ENCODE measurements at regions not wholly inside any gene's neighbourhood (a gene's known extent, or its start where the extent isn't known, plus 50 kb on each side); places are given as distances from the start of the nearest gene placed in this dataset.

- no peak overlapping the region for H3K4me3 ChIP-seq (ENCODE audit: low read depth in 1 of 2, low read length in 2 of 2)
- no peak overlapping the region for H3K9ac ChIP-seq (ENCODE audit: low read depth, low read length)
- H2AFZ ChIP-seq (ENCODE audit: low read depth, low read length): no peak overlapping the region
- H4K20me1 ChIP-seq (ENCODE audit: insufficient read depth, low read length): no peaks in the 10 kb centered on the region
- DNase-seq (no peak), ATAC-seq (ENCODE audit: insufficient read depth, low read depth) (no peak)
- H3K9me3 ChIP-seq (ENCODE audit: insufficient read depth, low read length, severe bottlenecking): no peaks in the 10 kb centered on the region
- H3K36me3 ChIP-seq (ENCODE audit: insufficient read depth, low read length): peaks cover 9% of the 10 kb centered on the region
- H3K4me2 ChIP-seq (ENCODE audit: insufficient read depth, low read length): no peak overlapping the region
- H3K79me2 ChIP-seq (ENCODE audit: insufficient read depth, low read length): no peaks in the 10 kb centered on the region
- no peaks in the 10 kb centered on the region for H3K27me3 ChIP-seq (ENCODE audit: insufficient read depth, low read length, poor library complexity)
- H3K27ac ChIP-seq (ENCODE audit: low read length): no peak overlapping the region
- H3K4me1 ChIP-seq (ENCODE audit: insufficient read depth, low read length): no peaks in the 10 kb centered on the region
- no peak for TF ChIP-seq EZH2 (IDR thresholded peaks at IDR 0.05; ENCODE audit: borderline replicate concordance, low read depth, low read length, severe bottlenecking)
- no peak for TF ChIP-seq CTCF (IDR thresholded peaks at IDR 0.05; ENCODE audit: borderline replicate concordance, extremely low read depth, low read length, poor library complexity, severe bottlenecking)
Observed at GRCh38 chr4:123315617-123316016, 81.0 kb upstream of the SPRY1 start.

DNA sequence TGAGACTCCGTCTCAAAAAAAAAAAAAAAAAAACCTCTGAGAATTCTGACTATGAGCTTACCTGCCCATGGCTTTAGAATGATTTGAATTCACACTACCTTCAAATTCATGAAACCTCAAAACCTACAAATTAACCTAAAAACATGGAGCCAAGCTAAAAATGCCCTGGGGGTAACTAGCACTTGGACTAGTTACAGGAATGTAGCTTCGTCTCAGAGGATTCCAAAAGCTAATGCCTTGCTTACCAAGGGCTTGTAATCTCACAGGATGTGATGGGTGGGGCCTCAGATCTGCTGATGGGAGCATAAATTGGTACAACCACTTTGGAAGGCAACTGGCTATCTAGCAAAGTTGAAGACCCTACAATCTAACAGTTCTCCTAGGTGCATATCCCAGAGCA is 79.4 kb upstream of the SPRY1 start:
- no peak overlapping the region for H3K9ac ChIP-seq (ENCODE audit: low read depth, low read length)
- no peak overlapping the region for H2AFZ ChIP-seq (ENCODE audit: low read depth, low read length)
- no peak overlapping the region for H3K4me3 ChIP-seq (ENCODE audit: low read depth in 1 of 2, low read length in 2 of 2)
- no peaks in the 10 kb centered on the region for H4K20me1 ChIP-seq (ENCODE audit: insufficient read depth, low read length)
- no peak for TF ChIP-seq CTCF (IDR thresholded peaks at IDR 0.05; ENCODE audit: borderline replicate concordance, extremely low read depth, low read length, poor library complexity, severe bottlenecking)
- TF ChIP-seq EZH2 (IDR thresholded peaks at IDR 0.05; ENCODE audit: borderline replicate concordance, low read depth, low read length, severe bottlenecking): no peak
- ATAC-seq (ENCODE audit: insufficient read depth, low read depth) (no peak), DNase-seq (no peak)
- no peak overlapping the region for H3K4me2 ChIP-seq (ENCODE audit: insufficient read depth, low read length)
- H3K27ac ChIP-seq (ENCODE audit: low read length): no peak overlapping the region
- no peaks in the 10 kb centered on the region for H3K4me1 ChIP-seq (ENCODE audit: insufficient read depth, low read length)
- H3K27me3 ChIP-seq (ENCODE audit: insufficient read depth, low read length, poor library complexity): no peaks in the 10 kb centered on the region
- H3K79me2 ChIP-seq (ENCODE audit: insufficient read depth, low read length): no peaks in the 10 kb centered on the region
- H3K36me3 ChIP-seq (ENCODE audit: insufficient read depth, low read length): peaks cover 9% of the 10 kb centered on the region
- H3K9me3 ChIP-seq (ENCODE audit: insufficient read depth, low read length, severe bottlenecking): no peaks in the 10 kb centered on the region

GRCh38 chr4:123319639-123320038 is 77.0 kb upstream of the SPRY1 start:
- ATAC-seq (ENCODE audit: insufficient read depth, low read depth): no peak
- Histone ChIP-seq H2AFZ (ENCODE audit: low read depth, low read length) (no peak overlapping the region), H3K79me2 (ENCODE audit: insufficient read depth, low read length) (no peaks in the 10 kb centered on the region), H3K36me3 (ENCODE audit: insufficient read depth, low read length) (peaks cover 9% of the 10 kb centered on the region), H3K4me1 (ENCODE audit: insufficient read depth, low read length) (no peaks in the 10 kb centered on the region), H3K27ac (ENCODE audit: low read length) (no peak overlapping the region), H4K20me1 (ENCODE audit: insufficient read depth, low read length) (no peaks in the 10 kb centered on the region), H3K9ac (ENCODE audit: low read depth, low read length) (no peak overlapping the region), H3K4me2 (ENCODE audit: insufficient read depth, low read length) (no peak overlapping the region), H3K27me3 (ENCODE audit: insufficient read depth, low read length, poor library complexity) (no peaks in the 10 kb centered on the region), H3K9me3 (ENCODE audit: insufficient read depth, low read length, severe bottlenecking) (no peaks in the 10 kb centered on the region), H3K4me3 (ENCODE audit: low read depth in 1 of 2, low read length in 2 of 2) (no peak overlapping the region)
- no peak for TF ChIP-seq EZH2 (IDR thresholded peaks at IDR 0.05; ENCODE audit: borderline replicate concordance, low read depth, low read length, severe bottlenecking)
- TF ChIP-seq CTCF (IDR thresholded peaks at IDR 0.05; ENCODE audit: borderline replicate concordance, extremely low read depth, low read length, poor library complexity, severe bottlenecking): no peak
- DNase-seq: no peak

DNA sequence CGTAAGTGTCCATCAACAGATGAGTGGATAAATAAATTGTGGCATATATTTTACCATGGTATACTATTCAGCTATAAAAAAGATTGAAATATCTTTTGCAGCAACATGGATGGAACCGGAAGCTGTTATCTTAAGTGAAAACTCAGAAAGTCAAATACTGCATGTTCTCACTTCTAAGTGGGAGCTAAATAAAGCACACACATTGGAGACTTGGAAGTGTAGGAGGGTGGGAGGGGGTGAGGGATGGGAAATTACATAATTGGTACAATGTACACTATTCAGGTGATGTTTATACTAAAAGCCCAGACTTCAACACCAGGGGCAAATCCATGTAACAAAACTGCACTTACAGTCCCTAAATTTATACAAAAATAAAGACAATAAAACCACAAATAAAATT is 72.6 kb upstream of the SPRY1 start:
- Histone ChIP-seq H2AFZ (ENCODE audit: low read depth, low read length) (no peak overlapping the region), H3K27ac (ENCODE audit: low read length) (no peak overlapping the region), H3K9me3 (ENCODE audit: insufficient read depth, low read length, severe bottlenecking) (no peaks in the 10 kb centered on the region), H3K4me1 (ENCODE audit: insufficient read depth, low read length) (no peaks in the 10 kb centered on the region), H3K79me2 (ENCODE audit: insufficient read depth, low read length) (no peaks in the 10 kb centered on the region), H4K20me1 (ENCODE audit: insufficient read depth, low read length) (no peaks in the 10 kb centered on the region), H3K27me3 (ENCODE audit: insufficient read depth, low read length, poor library complexity) (no peaks in the 10 kb centered on the region), H3K36me3 (ENCODE audit: insufficient read depth, low read length) (no peaks in the 10 kb centered on the region), H3K4me2 (ENCODE audit: insufficient read depth, low read length) (no peak overlapping the region), H3K4me3 (ENCODE audit: low read depth in 1 of 2, low read length in 2 of 2) (no peak overlapping the region), H3K9ac (ENCODE audit: low read depth, low read length) (no peak overlapping the region)
- TF ChIP-seq CTCF (IDR thresholded peaks at IDR 0.05; ENCODE audit: borderline replicate concordance, extremely low read depth, low read length, poor library complexity, severe bottlenecking) (no peak), EZH2 (IDR thresholded peaks at IDR 0.05; ENCODE audit: borderline replicate concordance, low read depth, low read length, severe bottlenecking) (no peak)
- ATAC-seq (ENCODE audit: insufficient read depth, low read depth) (no peak), DNase-seq (no peak)
